Activated CD4-positive, alpha-beta T cell treated with anti-CD3 and anti-CD28 coated beads, Interleukin-2, Interleukin-4, amounts not matched to agents 100 ng/mL and 50 ng/mL, durations not matched to agents 16 hours and 8 hours (primary cell): ENCODE measurements at regions not wholly inside any gene's neighbourhood (a gene's known extent, or its start where the extent isn't known, plus 50 kb on each side); places are given as distances from the start of the nearest gene placed in this dataset.
"Not testable (repeated sequence)": the region's sequence is repeated elsewhere in the genome, so short reads cannot be mapped to it uniquely, and the experiment has no call there.

Experiments
- DNase-seq: peaks from one replicate; pipeline ENCODE4 v3.0.0-alpha.2; 2020; ENCODE audit warnings: low spot score

DNA sequence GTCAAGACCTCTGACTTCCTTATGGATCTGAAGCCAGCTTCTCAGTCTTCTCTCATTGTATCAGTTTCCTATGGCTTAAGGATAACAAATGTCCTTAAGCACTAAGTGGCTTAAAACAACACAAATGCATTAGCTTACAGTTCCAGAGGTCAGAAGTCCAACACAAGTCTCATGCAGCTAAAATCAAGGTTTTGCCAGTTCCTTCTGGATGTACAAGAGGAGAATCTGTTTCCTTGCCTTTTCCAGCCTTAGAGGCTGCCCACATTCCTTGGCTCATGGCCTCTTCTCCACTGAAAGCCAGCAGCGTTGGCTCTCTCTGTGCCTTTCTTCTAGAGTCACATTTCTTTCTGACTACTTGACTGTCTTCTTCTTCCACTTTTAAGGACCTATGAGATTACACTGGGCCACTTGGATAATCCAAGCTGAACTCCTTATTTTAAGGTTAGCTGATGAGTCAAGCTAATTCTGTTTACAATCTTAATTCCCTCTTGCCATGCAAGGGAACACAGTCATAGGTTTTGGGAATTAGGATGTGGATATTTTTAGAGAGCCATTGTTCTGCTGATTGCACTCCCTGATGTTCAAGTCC lies 179.0 kb downstream of the BCAS1 start:
- no peak for DNase-seq

GRCh38 chr20:53890443-53891305 lies 179.7 kb downstream of the BCAS1 start:
- DNase-seq: no peak

- no peak for DNase-seq
These were observed 180.8 kb downstream of the BCAS1 start for GRCh38 chr20:53889411-53890148.

GRCh38 chr20:53888951-53889350 lies 181.4 kb downstream of the BCAS1 start:
- no peak for DNase-seq

DNA sequence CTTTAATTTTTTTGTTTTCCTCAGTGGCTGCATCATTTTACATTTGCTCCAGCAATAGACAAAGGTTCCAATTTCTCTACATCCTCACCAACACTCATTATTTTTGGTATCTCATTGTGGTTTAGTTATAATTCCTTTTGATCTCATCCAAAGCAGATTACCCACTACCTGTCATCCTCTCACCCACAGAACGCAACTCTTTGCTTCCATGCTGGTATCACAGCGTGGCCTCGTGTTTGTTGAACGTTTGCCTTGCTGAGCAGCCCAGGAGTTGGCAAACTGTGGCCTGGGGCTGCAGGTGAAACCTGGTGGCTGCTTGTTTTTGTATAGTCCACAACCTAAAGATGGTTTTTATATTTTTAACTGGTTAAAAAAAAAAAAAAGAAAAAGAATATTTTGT lies 181.9 kb downstream of the BCAS1 start:
- DNase-seq: no peak

GRCh38 chr20:53887973-53888372 lies 182.4 kb downstream of the BCAS1 start:
- DNase-seq: no peak

DNA sequence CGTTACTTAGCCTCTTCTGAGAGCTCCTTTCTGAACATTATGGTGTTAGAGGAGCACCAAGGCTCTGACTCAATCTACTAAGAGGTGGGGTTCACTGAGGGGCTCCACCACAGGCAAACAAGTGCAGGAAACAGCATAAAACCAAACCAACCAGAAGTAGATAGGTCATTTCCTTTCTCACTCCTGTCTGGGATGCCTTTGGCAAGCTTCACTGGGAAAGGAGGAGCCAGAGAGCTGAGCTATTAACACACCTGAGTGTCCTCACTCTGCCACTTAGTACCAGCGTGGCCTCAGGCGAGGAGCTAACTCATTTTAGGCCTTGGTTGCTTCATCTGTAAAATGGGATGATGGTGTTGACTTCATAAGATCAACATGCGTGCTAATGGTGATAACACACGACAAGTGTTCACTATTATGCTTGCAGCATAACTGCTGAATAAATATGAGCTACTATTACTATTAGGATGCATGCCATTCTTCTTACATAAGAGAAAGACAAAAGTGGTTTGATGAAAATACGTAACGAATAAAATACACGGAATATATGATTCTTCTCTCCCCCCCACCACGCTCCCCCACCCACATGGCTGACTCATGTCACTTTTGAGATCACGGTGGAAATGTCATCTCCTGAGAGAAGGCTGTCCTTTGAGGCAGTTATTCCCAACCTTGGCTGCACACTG lies 185.4 kb downstream of the BCAS1 start:
- DNase-seq: no peak

DNA sequence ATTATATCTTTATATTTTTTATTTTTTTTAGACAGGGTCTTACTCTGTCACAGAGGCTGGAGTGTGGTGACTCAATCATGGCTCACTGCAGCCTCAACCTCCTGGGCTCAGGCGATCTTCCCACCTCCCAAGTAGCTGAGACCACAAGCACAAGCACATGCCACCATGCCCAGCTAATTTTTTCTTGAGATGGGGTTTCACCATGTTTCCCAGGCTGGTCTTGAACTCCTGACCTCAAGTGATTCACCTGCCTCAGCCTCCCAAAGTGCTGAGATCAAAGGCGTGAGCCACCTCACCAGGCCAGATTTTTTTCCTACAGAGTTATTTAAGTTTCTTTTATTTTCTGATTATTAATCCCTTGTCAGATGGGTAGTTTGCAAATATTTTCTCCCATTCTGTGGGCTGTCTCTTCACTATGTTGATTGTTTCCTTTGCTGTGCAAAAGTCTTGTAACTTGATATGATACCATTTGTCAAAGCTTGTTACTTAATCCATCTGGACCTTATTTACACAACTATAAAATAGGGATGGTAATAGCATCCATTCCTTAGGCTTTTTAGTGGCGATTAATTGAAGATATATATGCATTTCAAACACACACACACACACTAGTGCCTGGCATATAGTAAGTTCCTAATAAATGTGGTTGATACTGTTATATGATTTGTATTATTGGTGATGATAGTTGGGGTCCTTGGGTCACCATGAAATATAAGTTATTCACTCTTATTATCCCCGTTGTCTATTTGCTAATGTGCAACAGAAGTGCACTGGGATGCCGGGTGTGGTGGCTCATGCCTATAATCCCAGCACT lies 187.1 kb downstream of the BCAS1 start:
- no peak for DNase-seq

GRCh38 chr20:53882438-53882986 lies 187.9 kb downstream of the BCAS1 start:
- DNase-seq: not testable (repeated sequence)

- DNase-seq: no peak
These were observed 189.0 kb downstream of the BCAS1 start for GRCh38 chr20:53881362-53881761.

GRCh38 chr20:53880108-53880641 lies 190.2 kb downstream of the BCAS1 start:
- no peak for DNase-seq

DNA sequence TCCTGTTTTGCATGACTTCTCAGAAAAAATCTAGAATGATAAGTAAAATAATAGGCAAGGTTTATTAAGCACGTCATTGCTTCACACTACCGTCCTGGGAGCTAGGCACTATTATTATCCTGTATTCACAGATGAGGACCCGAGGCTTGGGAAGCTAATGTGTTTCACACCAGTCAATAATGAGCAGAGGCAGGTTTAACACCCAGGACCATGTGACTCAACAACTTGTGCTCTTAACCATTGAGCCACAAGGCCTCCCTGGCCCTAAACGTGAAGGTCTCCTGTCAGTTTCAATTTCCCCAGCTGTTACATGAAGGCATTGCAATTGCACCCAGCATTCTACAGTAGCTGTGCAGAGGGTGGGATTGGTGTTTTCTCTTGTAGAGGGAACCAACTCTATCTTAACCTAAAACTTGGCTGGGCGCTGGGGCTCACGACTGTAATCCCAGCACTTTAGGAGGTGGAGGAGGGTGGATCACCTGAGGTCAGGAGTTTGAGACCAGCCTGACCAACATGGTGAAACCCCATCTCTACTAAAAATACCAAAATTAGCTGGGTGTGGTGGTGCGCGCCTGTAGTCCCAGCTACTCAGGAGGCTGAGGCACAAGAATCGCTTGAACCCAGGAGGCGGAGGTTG lies 191.2 kb downstream of the BCAS1 start:
- no peak for DNase-seq

GRCh38 chr20:53878262-53879047 lies 191.9 kb downstream of the BCAS1 start:
- DNase-seq: no peak

- DNase-seq: no peak
These were observed 193.4 kb downstream of the BCAS1 start for GRCh38 chr20:53876956-53877355.

- no peak for DNase-seq
These were observed 193.9 kb downstream of the BCAS1 start for GRCh38 chr20:53876470-53876869.

DNA sequence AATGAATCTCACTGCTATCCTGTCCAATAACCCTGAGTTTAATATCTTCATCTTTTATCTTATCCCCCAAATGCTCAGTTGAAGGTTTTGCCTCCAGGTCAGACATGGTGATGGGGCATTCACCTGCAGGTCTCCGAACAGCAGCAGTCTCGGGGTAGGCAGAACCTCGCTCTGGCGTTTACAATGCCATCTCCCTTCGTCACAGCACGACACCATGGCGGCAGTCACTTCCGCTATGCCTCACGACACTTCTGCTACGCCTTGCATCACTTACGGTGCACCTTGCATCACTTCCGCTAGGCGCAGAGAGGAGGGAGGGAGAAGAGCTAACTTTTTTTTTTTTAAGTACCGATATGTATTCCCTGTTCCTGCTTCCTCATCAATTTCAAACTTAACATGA lies 194.9 kb downstream of the BCAS1 start:
- DNase-seq: no peak

DNA sequence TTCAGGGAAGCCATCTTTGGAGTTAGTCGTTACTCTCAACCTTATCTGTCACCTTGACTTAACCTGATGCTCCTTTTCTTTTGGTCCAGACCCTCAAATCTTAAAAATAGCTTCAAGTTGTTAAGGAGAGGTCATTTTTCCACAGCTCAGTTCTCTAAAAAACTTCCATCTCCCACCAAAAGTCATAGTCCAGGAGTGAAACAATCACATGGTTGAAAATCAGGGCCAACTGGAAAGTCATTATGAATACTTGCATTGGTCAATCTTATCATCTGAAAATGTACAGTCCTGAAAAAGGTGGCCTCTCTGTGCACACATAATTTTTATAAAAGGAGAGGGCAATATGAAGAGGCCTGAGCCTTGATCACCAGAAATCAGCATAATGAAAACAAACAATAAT lies 195.7 kb downstream of the BCAS1 start:
- no peak for DNase-seq

DNA sequence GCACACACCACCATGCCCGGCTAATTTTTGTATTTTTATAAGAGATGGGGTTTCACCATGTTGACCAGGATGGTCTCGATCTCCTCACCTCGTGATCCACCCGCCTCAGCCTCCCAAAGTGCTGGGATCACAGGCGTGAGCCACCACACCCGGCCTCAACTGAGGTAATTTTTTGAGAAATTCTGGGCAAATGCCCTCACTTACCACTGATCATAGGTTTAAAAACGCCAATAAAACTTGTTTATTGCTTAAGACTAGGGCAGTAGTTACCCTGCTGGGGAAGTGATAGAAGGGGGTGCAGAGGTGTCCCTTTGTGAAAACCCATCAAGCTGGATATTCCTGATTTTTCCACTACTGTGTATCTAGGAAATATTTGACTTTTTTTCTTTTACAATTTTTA lies 196.3 kb downstream of the BCAS1 start:
- no peak for DNase-seq

DNA sequence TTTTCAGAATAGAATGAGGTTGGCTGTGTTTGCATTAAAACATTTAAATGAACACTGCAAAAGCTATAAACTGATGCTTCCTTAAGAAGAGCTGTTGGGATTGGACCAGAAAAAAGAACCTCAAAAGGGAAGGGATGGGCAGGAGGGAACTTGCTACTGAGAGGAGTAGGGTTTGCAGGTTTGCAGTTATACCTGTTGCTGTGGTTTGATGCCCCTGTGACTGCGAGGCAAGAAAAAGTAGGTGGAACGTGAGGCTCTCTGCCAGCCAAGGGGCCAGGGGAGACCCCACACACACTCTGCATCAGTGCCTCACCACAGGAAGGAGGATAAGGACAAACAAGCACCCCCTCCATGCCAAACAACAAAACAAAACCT lies 197.2 kb downstream of the BCAS1 start:
- DNase-seq: no peak
